ENCODE measurements at regions not wholly inside any gene's neighbourhood (a gene's known extent, or its start where the extent isn't known, plus 50 kb on each side); places are given as distances from the start of the nearest gene placed in this dataset.

GRCh38 chr17:54307351-54307750, 484.6 kb downstream of the KIF2B start:
- Histone ChIP-seq H3K9ac (ENCODE audit: control insufficient read depth, insufficient read depth, low read length) (no peak overlapping the region), H3K79me2 (ENCODE audit: control insufficient read depth, insufficient read depth, low read length) (no peaks in the 10 kb centered on the region), H3K4me2 (ENCODE audit: control insufficient read depth, insufficient read depth) (no peak overlapping the region), H3K27ac (ENCODE audit: control insufficient read depth, insufficient read depth) (no peak overlapping the region), H4K20me1 (ENCODE audit: control insufficient read depth, insufficient read depth) (no peaks in the 10 kb centered on the region), H3K9me3 (replicated peaks; ENCODE audit: control insufficient read depth, insufficient read depth, low read length) (no peaks in the 10 kb centered on the region), H3K4me3 (no peak overlapping the region), H3K4me1 (ENCODE audit: control insufficient read depth, insufficient read depth, low read length) (no peaks in the 10 kb centered on the region), H2AFZ (ENCODE audit: control insufficient read depth, low read depth, low read length) (no peak overlapping the region), H3K36me3 (ENCODE audit: control insufficient read depth in 2 of 2, insufficient read depth in 2 of 2, low read length in 1 of 2) (no peaks in the 10 kb centered on the region), H3K27me3 (replicated peaks in 1 of 2; ENCODE audit: control insufficient read depth in 2 of 2, insufficient read depth in 2 of 2, low read length in 1 of 2) (no peaks in the 10 kb centered on the region)
- in situ Hi-C loops (cut with MboI), result no loop called here
- intact Hi-C loops (cut with micrococcal nuclease; ENCODE audit: unreplicated experiment), result no loop called here
- no TSS peak for BruUV-seq (replicated peaks)
- 9% methylated on average over 5 of the region's 5 CpGs for WGBS (ENCODE audit: insufficient coverage, insufficient replicate concordance, low lambda C conversion rate, missing lambda C conversion rate)
- DNase-seq (ENCODE audit: low read depth, low spot score), result no peak
- RAD21 ChIA-PET (ENCODE audit: unreplicated experiment), result no interaction called here
- TF ChIP-seq IKZF2 (IDR thresholded peaks at IDR 0.05) (no peak), KLF5 (IDR thresholded peaks at IDR 0.05; ENCODE audit: partially characterized antibody) (no peak), POLR2A (IDR thresholded peaks at IDR 0.05; ENCODE audit: low read depth, low read length) (no peak)
- POLR2A ChIA-PET, result no interaction called here
- CTCF ChIA-PET, result no interaction called here
- no peak for FAIRE-seq
- SMC1A ChIA-PET (ENCODE audit: uncharacterized antibody, unreplicated experiment), result no interaction called here
- ATAC-seq, result no peak

GRCh38 chr17:54324813-54325212, 502.1 kb downstream of the KIF2B start:
- no peaks in the 10 kb centered on the region for H4K20me1 ChIP-seq (ENCODE audit: control insufficient read depth, insufficient read depth)
- CTCF ChIA-PET, result interaction anchor here (1.2 kb wide), 1 partner anchor 76 kb away, joined by 3 read pairs; no protein-coding TSS in a partner anchor
- no peak for DNase-seq (ENCODE audit: low read depth, low spot score)
- in situ Hi-C loops (cut with MboI), result no loop called here
- intact Hi-C loops (cut with micrococcal nuclease; ENCODE audit: unreplicated experiment), result no loop called here
- no peak overlapping the region for H2AFZ ChIP-seq (ENCODE audit: control insufficient read depth, low read depth, low read length)
- H3K4me3 ChIP-seq, result no peak overlapping the region
- POLR2A ChIA-PET, result no interaction called here
- H3K9me3 ChIP-seq (replicated peaks; ENCODE audit: control insufficient read depth, insufficient read depth, low read length), result no peaks in the 10 kb centered on the region; the same call in 2 of the 3 replicates
- H3K27me3 ChIP-seq (replicated peaks in 1 of 2; ENCODE audit: control insufficient read depth in 2 of 2, insufficient read depth in 2 of 2, low read length in 1 of 2), result no peaks in the 10 kb centered on the region
- H3K9ac ChIP-seq (ENCODE audit: control insufficient read depth, insufficient read depth, low read length), result no peak overlapping the region
- H3K4me2 ChIP-seq (ENCODE audit: control insufficient read depth, insufficient read depth), result no peak overlapping the region
- BruUV-seq (replicated peaks), result no TSS peak
- TF ChIP-seq ESRRA (IDR thresholded peaks at IDR 0.05; ENCODE audit: low read length), result no peak
- no peak for TF ChIP-seq KDM1A (IDR thresholded peaks at IDR 0.05; ENCODE audit: borderline replicate concordance)
- no peak for TF ChIP-seq HSF1 (IDR thresholded peaks at IDR 0.05; ENCODE audit: low read depth, low read length)
- no peak for TF ChIP-seq WRNIP1 (IDR thresholded peaks at IDR 0.05; ENCODE audit: borderline replicate concordance, low read depth, low read length)
- no peak for TF ChIP-seq IRF5 (IDR thresholded peaks at IDR 0.05; ENCODE audit: borderline replicate concordance)
- TF ChIP-seq SMAD5 (IDR thresholded peaks at IDR 0.05; ENCODE audit: low read depth), result no peak
- no peak for TF ChIP-seq RUNX3 (IDR thresholded peaks at IDR 0.05; ENCODE audit: low read length)
- TF ChIP-seq EP300 (IDR thresholded peaks at IDR 0.05; ENCODE audit: borderline replicate concordance in 1 of 2, control insufficient read depth in 1 of 2, low read depth in 2 of 2, low read length in 2 of 2), result no peak
- no peak for TF ChIP-seq BCL11A (IDR thresholded peaks at IDR 0.05; ENCODE audit: low read depth, low read length)
- TF ChIP-seq CHD4 (IDR thresholded peaks at IDR 0.05), result no peak
- no peak for TF ChIP-seq TARDBP (IDR thresholded peaks at IDR 0.05; ENCODE audit: borderline replicate concordance)
- no peak for TF ChIP-seq MTA2 (IDR thresholded peaks at IDR 0.05; ENCODE audit: low read depth)
- no peak for TF ChIP-seq MYB (IDR thresholded peaks at IDR 0.05; ENCODE audit: borderline replicate concordance, low read depth, low read length)
- SMC1A ChIA-PET (ENCODE audit: uncharacterized antibody, unreplicated experiment), result no interaction called here
- 0% methylated on average over 1 of the region's 1 CpG for WGBS (ENCODE audit: insufficient coverage, insufficient replicate concordance, low lambda C conversion rate, missing lambda C conversion rate)
- ATAC-seq, result no peak
- RAD21 ChIA-PET (ENCODE audit: unreplicated experiment), result no interaction called here
- H3K36me3 ChIP-seq (ENCODE audit: control insufficient read depth in 2 of 2, insufficient read depth in 2 of 2, low read length in 1 of 2), result no peaks in the 10 kb centered on the region
- no peak overlapping the region for H3K27ac ChIP-seq (ENCODE audit: control insufficient read depth, insufficient read depth)
- no peaks in the 10 kb centered on the region for H3K79me2 ChIP-seq (ENCODE audit: control insufficient read depth, insufficient read depth, low read length)
- no peak for FAIRE-seq
- H3K4me1 ChIP-seq (ENCODE audit: control insufficient read depth, insufficient read depth, low read length), result no peaks in the 10 kb centered on the region

Data from GM12878 (cell line).